Coronary artery (tissue), 2 donors: ENCODE measurements at regions not wholly inside any gene's neighbourhood (a gene's known extent, or its start where the extent isn't known, plus 50 kb on each side); places are given as distances from the start of the nearest gene placed in this dataset.

Experiments used
- DNase-seq: peaks from one replicate; pipeline ENCODE4 v3.0.0-alpha.2; 2017; ENCODE audit warnings: low spot score
- H3K27ac ChIP-seq, 2 donors: fragments of 200-600 bp; sonication (generic); one replicate each; pipeline ENCODE4 v1.5.1; 2016 to 2019
- H3K4me3 ChIP-seq: fragments of 200-600 bp; sonication (generic); 2 replicates; pipeline ENCODE4 v1.5.1; 2016; ENCODE audit warnings: mild to moderate bottlenecking, moderate library complexity
- TF ChIP-seq, protein P1 (sequence below): fragments of 200-600 bp; sonication (generic); IDR thresholded peaks from one replicate; pipeline ENCODE4 v1.5.1; 2019; ENCODE audit warnings: antibody characterized with exemption

- Histone ChIP-seq H3K4me3 (no peak overlapping the region), H3K27ac (no peak overlapping the region)
- TF ChIP-seq, protein P1, sequence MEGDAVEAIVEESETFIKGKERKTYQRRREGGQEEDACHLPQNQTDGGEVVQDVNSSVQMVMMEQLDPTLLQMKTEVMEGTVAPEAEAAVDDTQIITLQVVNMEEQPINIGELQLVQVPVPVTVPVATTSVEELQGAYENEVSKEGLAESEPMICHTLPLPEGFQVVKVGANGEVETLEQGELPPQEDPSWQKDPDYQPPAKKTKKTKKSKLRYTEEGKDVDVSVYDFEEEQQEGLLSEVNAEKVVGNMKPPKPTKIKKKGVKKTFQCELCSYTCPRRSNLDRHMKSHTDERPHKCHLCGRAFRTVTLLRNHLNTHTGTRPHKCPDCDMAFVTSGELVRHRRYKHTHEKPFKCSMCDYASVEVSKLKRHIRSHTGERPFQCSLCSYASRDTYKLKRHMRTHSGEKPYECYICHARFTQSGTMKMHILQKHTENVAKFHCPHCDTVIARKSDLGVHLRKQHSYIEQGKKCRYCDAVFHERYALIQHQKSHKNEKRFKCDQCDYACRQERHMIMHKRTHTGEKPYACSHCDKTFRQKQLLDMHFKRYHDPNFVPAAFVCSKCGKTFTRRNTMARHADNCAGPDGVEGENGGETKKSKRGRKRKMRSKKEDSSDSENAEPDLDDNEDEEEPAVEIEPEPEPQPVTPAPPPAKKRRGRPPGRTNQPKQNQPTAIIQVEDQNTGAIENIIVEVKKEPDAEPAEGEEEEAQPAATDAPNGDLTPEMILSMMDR, result no peak
- no peak for DNase-seq
Measured at GRCh38 chr12:58252914-58253313, 311.5 kb downstream of the ATP23 start.

DNA sequence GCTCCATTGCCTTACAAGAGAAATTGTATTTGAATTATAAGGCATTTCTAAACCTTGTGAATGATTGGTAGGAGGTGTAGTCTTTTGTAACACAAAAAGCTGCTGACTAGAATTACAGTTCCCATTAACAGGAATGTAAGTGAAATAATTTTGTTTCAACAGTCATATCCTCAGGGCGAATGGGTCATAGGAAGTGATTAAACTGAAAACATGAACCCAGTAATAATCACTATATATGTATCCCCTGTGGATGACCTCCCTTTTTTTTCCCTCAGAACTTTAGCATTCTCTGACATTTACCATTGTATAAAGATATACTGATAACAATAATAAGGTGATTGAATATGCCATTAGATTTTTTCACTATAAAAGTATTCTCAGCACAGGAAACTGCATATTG is 312.3 kb downstream of the ATP23 start:
- TF ChIP-seq, protein P1, result no peak
- no peak overlapping the region for H3K27ac ChIP-seq
- no peak for DNase-seq
- no peak overlapping the region for H3K4me3 ChIP-seq

DNA sequence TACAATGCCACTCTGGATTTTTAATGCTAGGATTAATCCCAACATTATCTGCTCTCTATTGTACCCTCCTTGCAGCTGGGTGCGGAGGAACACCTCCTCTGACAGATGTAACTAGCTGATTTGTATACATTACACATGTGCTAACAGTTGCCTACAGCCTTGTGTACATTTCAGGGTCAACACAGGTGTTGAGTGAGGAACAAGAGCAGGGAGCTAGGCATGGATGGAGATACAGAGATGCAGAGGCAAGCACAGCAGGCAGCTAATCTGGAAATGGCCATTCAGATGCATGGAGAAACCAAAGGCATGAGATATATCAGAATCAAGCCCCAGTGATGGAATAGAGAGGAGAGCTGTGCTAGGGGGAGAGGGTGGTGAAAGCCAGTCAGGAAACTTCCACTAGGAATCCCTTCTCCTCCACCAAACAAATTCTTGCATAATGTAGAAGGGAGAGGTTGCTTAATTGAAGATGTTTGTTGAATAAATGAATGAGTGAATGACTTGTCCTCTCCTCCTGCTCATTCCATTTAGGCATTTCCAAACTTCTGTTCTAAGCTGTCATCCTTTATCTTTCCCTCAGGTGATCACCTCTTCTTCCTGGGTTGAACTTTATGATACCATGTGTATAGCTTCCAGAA is 313.2 kb downstream of the ATP23 start:
- Histone ChIP-seq H3K4me3 (no peak overlapping the region), H3K27ac (no peak overlapping the region)
- TF ChIP-seq, protein P1, result no peak
- no peak for DNase-seq

- Histone ChIP-seq H3K4me3 (no peak overlapping the region), H3K27ac (no peak overlapping the region)
- TF ChIP-seq, protein P1, result no peak
- no peak for DNase-seq
Measured at GRCh38 chr12:58262796-58263195, 321.4 kb downstream of the ATP23 start.

- Histone ChIP-seq H3K4me3 (no peak overlapping the region), H3K27ac (no peak overlapping the region)
- DNase-seq, result no peak
- TF ChIP-seq, protein P1, result no peak
Measured at GRCh38 chr12:58263816-58264215, 322.4 kb downstream of the ATP23 start.

DNA sequence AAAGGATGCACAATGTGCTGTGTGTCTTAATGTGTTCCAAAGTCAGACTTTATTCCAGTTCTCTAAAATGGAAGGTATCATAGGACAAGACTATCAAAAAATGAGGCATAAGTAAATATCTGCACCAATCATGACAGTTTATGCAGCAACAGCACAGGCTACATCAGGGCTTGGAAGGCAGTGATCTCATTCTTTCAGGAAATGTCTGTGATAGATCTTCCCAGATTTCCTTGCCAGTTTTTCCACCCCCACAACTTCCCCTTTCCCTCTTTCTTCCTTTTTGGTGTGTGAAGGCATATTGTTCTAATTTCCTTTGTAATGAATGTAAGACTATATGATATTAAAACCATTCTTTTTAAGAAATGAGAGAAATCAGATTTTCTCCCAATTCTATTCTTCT is 326.7 kb downstream of the ATP23 start:
- H3K27ac ChIP-seq, result no peak overlapping the region

DNA sequence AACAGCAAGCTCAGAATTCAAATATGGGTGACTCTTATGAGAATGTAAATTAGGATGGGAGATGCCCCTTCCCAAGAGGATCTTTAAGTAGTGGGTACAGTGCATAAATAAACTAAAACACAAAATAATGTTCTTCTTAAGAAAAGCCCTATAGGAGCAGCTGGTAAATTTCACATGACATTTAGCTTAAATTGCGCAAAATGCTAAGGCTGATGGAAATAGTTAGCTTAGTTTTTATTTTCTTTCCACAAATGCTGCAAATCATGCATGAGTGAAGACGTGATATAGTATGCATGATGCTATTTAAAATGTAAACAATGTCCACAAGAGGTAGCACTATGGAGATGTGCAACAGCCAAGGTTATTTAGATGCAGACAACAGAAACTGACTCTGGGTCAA is 328.1 kb downstream of the ATP23 start:
- H3K27ac ChIP-seq, result no peak overlapping the region
- TF ChIP-seq, protein P1, result no peak
- DNase-seq, result no peak
- no peak overlapping the region for H3K4me3 ChIP-seq

More for the DNA sequence above, 326.7 kb downstream of the ATP23 start:
- TF ChIP-seq, protein P1, result no peak
- no peak overlapping the region for H3K4me3 ChIP-seq
- no peak for DNase-seq
